Fibroblast of lung (primary cell): ENCODE measurements at regions not wholly inside any gene's neighbourhood (a gene's known extent, or its start where the extent isn't known, plus 50 kb on each side); places are given as distances from the start of the nearest gene placed in this dataset.

ENCODE experiments used
- DNase-seq, 2 donors: peaks; one replicate each; pipeline versions ENCODE4 v3.0.0 to v3.0.0-alpha.2; 2010; ENCODE audit warnings: low read depth in 2 of 2
- H2AFZ ChIP-seq: 2 replicates; pipeline ENCODE4 v1.5.1; 2012; ENCODE audit warnings: low read length, control low read depth, inconsistent platforms
- H3K27ac ChIP-seq: 2 replicates; pipeline ENCODE4 v1.5.1; 2011; ENCODE audit warnings: low read length, control low read depth; ENCODE audit not compliant: insufficient read depth
- H3K27me3 ChIP-seq: 2 replicates; pipeline ENCODE4 v1.5.1; 2011; ENCODE audit warnings: mild to moderate bottlenecking, low read length; ENCODE audit not compliant: control insufficient read depth, insufficient read depth
- H3K36me3 ChIP-seq: 2 replicates; pipeline ENCODE4 v1.5.1; 2011; ENCODE audit warnings: low read length; ENCODE audit not compliant: control insufficient read depth, insufficient read depth
- H3K4me1 ChIP-seq: 2 replicates; pipeline ENCODE4 v1.5.1; 2011; ENCODE audit warnings: low read length; ENCODE audit not compliant: control insufficient read depth, insufficient read depth; ENCODE audit errors: extremely low read depth
- H3K4me2 ChIP-seq: 2 replicates; pipeline ENCODE4 v1.5.1; 2011; ENCODE audit warnings: low read length, control low read depth; ENCODE audit not compliant: insufficient read depth; ENCODE audit errors: extremely low read depth
- H3K4me3 ChIP-seq, 4 experiments: fragments of 200-600 bp in 1 of 4; sonication (generic) in 1 of 4; replicated peaks in 1 of 4; 2 replicates each; pipeline ENCODE4 v1.5.1; 2011 to 2016; ENCODE audit warnings: low read length in 4 of 4, low read depth in 3 of 4, mild to moderate bottlenecking in 3 of 4, control low read depth in 2 of 4, inconsistent platforms in 1 of 4, mixed read lengths in 1 of 4; ENCODE audit not compliant: insufficient read depth in 1 of 4; ENCODE audit errors: control extremely low read depth in 1 of 4
- H3K79me2 ChIP-seq: 2 replicates; pipeline ENCODE4 v1.5.1; 2012; ENCODE audit warnings: mild to moderate bottlenecking, low read length, inconsistent platforms; ENCODE audit not compliant: control insufficient read depth, insufficient read depth
- H3K9ac ChIP-seq: 2 replicates; pipeline ENCODE4 v1.5.1; 2011; ENCODE audit warnings: mild to moderate bottlenecking, low read length, control low read depth; ENCODE audit not compliant: insufficient read depth
- H3K9me3 ChIP-seq: 2 replicates; pipeline ENCODE4 v1.5.1; 2012; ENCODE audit warnings: low read depth, low read length; ENCODE audit not compliant: control insufficient read depth, insufficient read depth
- H4K20me1 ChIP-seq: 2 replicates; pipeline ENCODE4 v1.5.1; 2011; ENCODE audit warnings: low read length; ENCODE audit not compliant: control insufficient read depth, insufficient read depth; ENCODE audit errors: extremely low read depth
- CTCF ChIP-seq, 2 donors: IDR thresholded peaks in 1 of 2; conservative IDR thresholded peaks in 1 of 2; 1 replicate in 1 of 2; 2 replicates in 1 of 2; pipeline ENCODE4 v1.5.1; 2011 to 2012; ENCODE audit warnings: low read length in 2 of 2, control low read depth in 1 of 2, inconsistent platforms in 1 of 2, low read depth in 1 of 2, mild to moderate bottlenecking in 1 of 2
- EZH2 ChIP-seq: IDR thresholded peaks from 2 replicates; pipeline ENCODE4 v1.5.1; 2012; ENCODE audit warnings: low read length, control low read depth, mild to moderate bottlenecking; ENCODE audit errors: missing control alignments

- Histone ChIP-seq H3K9ac (no peak overlapping the region), H3K27me3 (no peaks in the 10 kb centered on the region), H3K9me3 (no peaks in the 10 kb centered on the region), H2AFZ (no peak overlapping the region), H3K4me2 (no peak overlapping the region), H3K27ac (no peak overlapping the region), H4K20me1 (no peaks in the 10 kb centered on the region), H3K4me3 (no peak overlapping the region), H3K4me1 (no peaks in the 10 kb centered on the region), H3K79me2 (no peaks in the 10 kb centered on the region), H3K36me3 (no peaks in the 10 kb centered on the region)
- TF ChIP-seq CTCF (conservative IDR thresholded peaks at IDR 0.05 in 1 of 2, IDR thresholded peaks at IDR 0.05 in 1 of 2; ENCODE audit: low read depth in 1 of 2, low read length in 2 of 2), result no peak
- no peak for TF ChIP-seq EZH2
- DNase-seq, result no peak
Measured at GRCh38 chr13:61179741-61180140, 235.9 kb downstream of the PCDH20 start.

- Histone ChIP-seq H3K27me3 (no peaks in the 10 kb centered on the region), H3K4me3 (no peak overlapping the region), H3K79me2 (no peaks in the 10 kb centered on the region), H3K27ac (no peak overlapping the region), H2AFZ (no peak overlapping the region), H3K9ac (no peak overlapping the region), H4K20me1 (no peaks in the 10 kb centered on the region), H3K4me2 (no peak overlapping the region), H3K9me3 (no peaks in the 10 kb centered on the region), H3K4me1 (no peaks in the 10 kb centered on the region), H3K36me3 (no peaks in the 10 kb centered on the region)
- TF ChIP-seq EZH2, result no peak
- no peak for DNase-seq
Measured at GRCh38 chr13:61170856-61171255, 244.8 kb downstream of the PCDH20 start.

GRCh38 chr13:61162636-61163035, 253.0 kb downstream of the PCDH20 start:
- peak in 1 of 2 donors; percentile 74 for DNase-seq

GRCh38 chr13:61162106-61162505, 253.5 kb downstream of the PCDH20 start:
- H3K79me2 ChIP-seq, result no peaks in the 10 kb centered on the region
- H2AFZ ChIP-seq, result no peak overlapping the region
- no peaks in the 10 kb centered on the region for H3K36me3 ChIP-seq
- no peak overlapping the region for H3K27ac ChIP-seq
- DNase-seq, result no peak
- no peak overlapping the region for H3K9ac ChIP-seq
- no peak overlapping the region for H3K4me2 ChIP-seq
- H3K4me1 ChIP-seq, result no peaks in the 10 kb centered on the region
- H3K9me3 ChIP-seq, result no peaks in the 10 kb centered on the region
- no peaks in the 10 kb centered on the region for H4K20me1 ChIP-seq
- TF ChIP-seq CTCF (conservative IDR thresholded peaks at IDR 0.05 in 1 of 2, IDR thresholded peaks at IDR 0.05 in 1 of 2; ENCODE audit: low read depth in 1 of 2, low read length in 2 of 2) (no peak), EZH2 (no peak)
- H3K27me3 ChIP-seq, result no peaks in the 10 kb centered on the region
- no peak overlapping the region for H3K4me3 ChIP-seq

More at GRCh38 chr13:61162636-61163035, 253.0 kb downstream of the PCDH20 start:
- H3K4me2 ChIP-seq, result no peak overlapping the region
- H3K27ac ChIP-seq, result no peak overlapping the region
- no peaks in the 10 kb centered on the region for H3K27me3 ChIP-seq
- H3K4me3 ChIP-seq, result no peak overlapping the region
- no peaks in the 10 kb centered on the region for H4K20me1 ChIP-seq
- H3K9me3 ChIP-seq, result no peaks in the 10 kb centered on the region
- H3K4me1 ChIP-seq, result no peaks in the 10 kb centered on the region
- H2AFZ ChIP-seq, result no peak overlapping the region
- no peaks in the 10 kb centered on the region for H3K36me3 ChIP-seq
- no peak for TF ChIP-seq EZH2
- no peaks in the 10 kb centered on the region for H3K79me2 ChIP-seq
- H3K9ac ChIP-seq, result no peak overlapping the region
